KBM-7 (cell line): ENCODE measurements at regions not wholly inside any gene's neighbourhood (a gene's known extent, or its start where the extent isn't known, plus 50 kb on each side); places are given as distances from the start of the nearest gene placed in this dataset.
"Not testable (repeated sequence)": the region's sequence is repeated elsewhere in the genome, so short reads cannot be mapped to it uniquely, and the experiment has no call there.

Source experiments
- DNase-seq: peaks from one replicate; pipeline ENCODE4 v3.0.0-alpha.2; 2015
- in situ Hi-C: fragments of 300-500 bp; cut with MboI; formaldehyde crosslinking; loops from 2 replicates; pipeline ENCODE4 v1.14.3; 2020; ENCODE audit warnings: low sequenced_read_pairs, low pct_unique_long_range_greater_than_20kb, mixed read lengths

DNA sequence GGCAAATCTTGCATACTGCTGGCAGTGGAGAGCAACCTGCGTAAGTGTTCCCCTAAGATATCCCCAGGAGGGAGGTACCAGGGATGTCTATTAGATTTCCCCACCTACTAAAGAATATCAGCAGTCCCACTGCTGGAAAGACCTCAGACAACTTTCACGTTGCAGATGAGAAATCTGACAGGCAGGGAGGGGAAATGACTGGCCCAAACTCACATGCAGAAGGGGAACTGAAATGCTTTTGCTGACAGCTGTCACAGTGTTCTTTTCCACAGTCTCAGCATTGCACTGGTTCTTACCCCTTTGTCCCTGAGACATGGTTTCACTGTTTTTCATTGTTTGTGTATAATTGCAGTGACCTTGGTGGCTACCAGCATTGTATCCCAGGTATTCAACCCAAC is 84.8 kb upstream of the ATP1A1 start:
- DNase-seq, result no peak
- in situ Hi-C loops, result no loop called here

GRCh38 chr1:116289193-116289592 is 83.9 kb upstream of the ATP1A1 start:
- DNase-seq, result no peak
- in situ Hi-C loops, result no loop called here

GRCh38 chr1:116290085-116290705 is 82.8 kb upstream of the ATP1A1 start:
- in situ Hi-C loops, result no loop called here
- no peak for DNase-seq

DNA sequence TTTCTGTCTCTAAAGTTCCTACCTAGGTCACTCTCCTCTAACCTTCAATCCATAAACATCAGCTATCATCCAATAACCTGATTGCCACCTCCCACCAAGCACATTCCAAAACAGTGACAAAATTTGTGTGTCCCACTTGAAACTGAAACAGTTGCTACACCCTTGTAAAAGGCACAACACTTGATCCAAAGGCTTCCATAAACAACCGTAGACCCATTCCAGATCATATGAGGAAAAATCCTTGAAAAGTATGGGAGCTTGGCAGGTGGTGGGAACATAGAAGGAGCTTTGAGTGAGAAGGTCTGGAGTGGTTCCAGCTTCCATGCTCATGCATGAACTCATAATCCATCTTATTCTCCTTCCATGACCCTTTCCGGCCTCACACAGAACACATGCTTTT is 82.0 kb upstream of the ATP1A1 start:
- DNase-seq, result no peak
- in situ Hi-C loops, result no loop called here

- in situ Hi-C loops, result no loop called here
- DNase-seq, result no peak
Observed at GRCh38 chr1:116292929-116293725, 79.9 kb upstream of the ATP1A1 start.

GRCh38 chr1:116297495-116298212 is 75.4 kb upstream of the ATP1A1 start:
- no peak for DNase-seq
- in situ Hi-C loops, result no loop called here

DNA sequence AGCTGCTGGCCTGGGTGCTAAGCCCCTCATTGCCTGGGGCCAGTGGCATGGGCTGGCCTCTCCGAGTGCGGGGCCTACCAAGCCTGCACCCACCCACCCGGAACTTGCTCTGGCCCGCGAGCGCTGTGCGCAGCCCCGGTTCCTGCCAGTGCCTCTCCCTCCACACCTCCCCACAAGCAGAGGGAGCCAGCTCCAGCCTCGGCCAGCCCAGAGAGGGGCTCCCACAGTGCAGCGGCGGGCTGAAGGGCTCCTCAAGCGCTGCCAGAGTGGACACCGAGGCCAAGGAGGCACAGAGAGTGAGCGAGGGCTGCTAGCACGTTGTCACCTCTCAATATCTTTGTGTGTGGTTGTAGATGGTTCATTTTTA is 74.8 kb upstream of the ATP1A1 start:
- DNase-seq, in situ Hi-C loops: not testable (repeated sequence)

DNA sequence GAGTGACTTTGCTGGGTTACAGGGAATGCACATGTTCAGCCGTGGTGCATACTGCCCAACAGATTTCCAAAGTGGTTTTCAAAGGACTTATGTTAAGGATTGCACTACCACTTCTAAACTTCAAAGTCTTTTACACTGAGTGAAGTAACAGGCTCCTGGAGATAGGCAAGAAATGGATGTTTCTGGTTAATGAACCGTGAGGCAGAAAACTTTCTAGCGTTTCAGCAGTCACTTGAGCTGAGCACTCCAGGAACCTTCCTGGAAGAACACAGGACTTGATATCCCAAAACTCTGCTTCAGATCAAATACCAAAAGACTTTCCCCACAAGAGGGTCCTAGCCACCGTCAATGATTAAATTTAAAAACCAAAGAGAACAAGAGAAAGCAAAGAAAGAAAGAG is 74.3 kb upstream of the ATP1A1 start:
- in situ Hi-C loops, result no loop called here
- DNase-seq, result no peak

DNA sequence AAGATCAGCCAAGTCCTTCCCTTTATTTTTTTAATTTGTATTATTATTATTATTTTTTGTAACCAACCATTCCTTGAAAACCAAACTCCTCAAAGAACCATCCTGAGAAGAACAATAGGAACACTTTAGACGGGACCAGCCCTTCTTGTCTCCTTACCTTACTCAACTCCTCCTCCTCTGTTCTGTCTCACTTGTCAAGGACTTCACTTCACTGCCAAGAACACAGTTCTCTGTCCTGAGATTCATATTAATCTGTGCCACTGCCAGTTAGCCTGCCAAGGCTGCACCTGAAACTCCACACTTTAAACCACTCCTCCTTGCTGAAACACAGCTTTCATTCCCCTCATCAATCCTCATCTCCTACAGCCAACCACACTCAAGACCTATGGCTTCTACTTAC is 73.8 kb upstream of the ATP1A1 start:
- in situ Hi-C loops, result no loop called here
- DNase-seq, result no peak

GRCh38 chr1:116302281-116302680 is 70.8 kb upstream of the ATP1A1 start:
- DNase-seq, result no peak
- in situ Hi-C loops, result no loop called here

- in situ Hi-C loops, result no loop called here
- DNase-seq, result no peak
Observed at GRCh38 chr1:116306102-116306501, 66.9 kb upstream of the ATP1A1 start.

GRCh38 chr1:116306840-116307442 is 66.1 kb upstream of the ATP1A1 start:
- DNase-seq, result no peak
- in situ Hi-C loops, result no loop called here

- in situ Hi-C loops, result no loop called here
- no peak for DNase-seq
Observed at GRCh38 chr1:116308276-116308675, 64.8 kb upstream of the ATP1A1 start.

DNA sequence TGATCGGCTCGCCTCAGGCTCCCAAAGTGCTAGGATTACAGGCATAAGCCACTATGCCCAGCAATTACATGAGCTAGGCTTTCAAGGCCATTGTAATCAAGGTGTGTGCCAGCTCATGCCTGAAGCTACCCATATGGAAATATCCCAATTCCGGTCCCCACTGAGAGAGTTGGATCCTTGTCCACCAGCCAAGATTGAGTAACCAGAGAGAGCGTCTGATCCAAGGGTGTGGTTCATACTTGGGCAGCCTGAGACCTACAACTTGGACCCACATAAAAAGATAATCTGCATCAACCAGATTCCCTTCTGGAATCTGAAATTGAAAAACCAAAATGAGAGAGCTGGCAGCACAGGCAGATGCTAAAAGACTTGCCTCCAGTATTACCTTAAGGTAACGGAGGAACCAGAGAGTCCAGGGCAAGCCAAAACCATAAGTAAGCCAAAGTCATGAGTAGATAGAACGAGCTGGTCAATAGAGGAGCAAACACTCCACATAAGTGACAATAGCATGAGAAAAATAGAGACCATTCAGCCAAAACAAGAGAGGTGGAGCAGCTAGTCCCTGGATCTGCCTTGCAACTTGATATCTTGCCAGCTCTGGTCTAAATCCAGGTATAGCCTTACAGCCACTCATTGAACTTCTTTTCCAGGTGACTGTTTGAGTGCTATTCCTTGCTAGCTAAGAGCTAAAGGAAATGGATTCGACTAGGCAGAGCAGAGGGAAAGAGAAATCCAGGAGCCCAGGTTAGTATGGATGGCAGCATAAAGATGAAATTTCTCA is 63.8 kb upstream of the ATP1A1 start:
- in situ Hi-C loops, result no loop called here
- DNase-seq, result no peak

DNA sequence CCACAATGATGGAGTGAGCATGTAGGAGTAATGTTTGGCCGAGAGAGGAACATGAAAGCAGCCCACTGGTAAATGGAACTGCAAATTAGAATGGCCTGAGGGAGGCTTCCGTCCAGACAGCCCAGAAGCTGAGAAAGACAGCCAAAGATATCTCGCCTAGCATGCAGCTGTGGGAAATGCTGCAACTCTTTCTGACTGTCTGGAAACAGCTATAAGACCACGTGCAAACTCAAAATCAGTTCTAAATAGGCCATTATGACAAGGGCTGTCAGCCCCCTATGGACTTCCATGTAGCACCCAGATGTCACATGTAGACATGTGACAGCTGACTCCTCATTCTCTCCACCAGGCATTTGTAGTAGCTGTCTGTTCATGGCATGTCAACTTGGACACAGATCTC is 62.9 kb upstream of the ATP1A1 start:
- DNase-seq, result no peak
- in situ Hi-C loops, result no loop called here

- in situ Hi-C loops, result no loop called here
- no peak for DNase-seq
Observed at GRCh38 chr1:116311193-116311592, 61.9 kb upstream of the ATP1A1 start.

- in situ Hi-C loops, result no loop called here
- no peak for DNase-seq
Observed at GRCh38 chr1:116311756-116312680, 61.0 kb upstream of the ATP1A1 start.

GRCh38 chr1:116312681-116313069 is 60.4 kb upstream of the ATP1A1 start:
- no peak for DNase-seq
- in situ Hi-C loops, result no loop called here
